SU-DHL-6 (cell line): ENCODE measurements at regions not wholly inside any gene's neighbourhood (a gene's known extent, or its start where the extent isn't known, plus 50 kb on each side); places are given as distances from the start of the nearest gene placed in this dataset.

ENCODE experiments used
- EZH2phosphoT487 ChIP-seq: fragments of 200-600 bp; sonication (generic), shearing (Covaris generic); conservative IDR thresholded peaks from 2 replicates; pipeline ENCODE4 v1.6.1; 2018; ENCODE audit warnings: mild to moderate bottlenecking, antibody characterized with exemption, low read length, moderate library complexity, mixed read lengths
- TF ChIP-seq, protein P1 (sequence below): fragments of 200-600 bp; sonication (generic); IDR thresholded peaks from one replicate; pipeline ENCODE4 v1.5.1; 2017; ENCODE audit warnings: antibody characterized with exemption, mild to moderate bottlenecking, low read length, moderate library complexity; ENCODE audit not compliant: insufficient read depth, poor library complexity, severe bottlenecking

GRCh38 chr12:87233671-87234070, 795.5 kb downstream of the C12orf50 start:
- TF ChIP-seq, protein P1, sequence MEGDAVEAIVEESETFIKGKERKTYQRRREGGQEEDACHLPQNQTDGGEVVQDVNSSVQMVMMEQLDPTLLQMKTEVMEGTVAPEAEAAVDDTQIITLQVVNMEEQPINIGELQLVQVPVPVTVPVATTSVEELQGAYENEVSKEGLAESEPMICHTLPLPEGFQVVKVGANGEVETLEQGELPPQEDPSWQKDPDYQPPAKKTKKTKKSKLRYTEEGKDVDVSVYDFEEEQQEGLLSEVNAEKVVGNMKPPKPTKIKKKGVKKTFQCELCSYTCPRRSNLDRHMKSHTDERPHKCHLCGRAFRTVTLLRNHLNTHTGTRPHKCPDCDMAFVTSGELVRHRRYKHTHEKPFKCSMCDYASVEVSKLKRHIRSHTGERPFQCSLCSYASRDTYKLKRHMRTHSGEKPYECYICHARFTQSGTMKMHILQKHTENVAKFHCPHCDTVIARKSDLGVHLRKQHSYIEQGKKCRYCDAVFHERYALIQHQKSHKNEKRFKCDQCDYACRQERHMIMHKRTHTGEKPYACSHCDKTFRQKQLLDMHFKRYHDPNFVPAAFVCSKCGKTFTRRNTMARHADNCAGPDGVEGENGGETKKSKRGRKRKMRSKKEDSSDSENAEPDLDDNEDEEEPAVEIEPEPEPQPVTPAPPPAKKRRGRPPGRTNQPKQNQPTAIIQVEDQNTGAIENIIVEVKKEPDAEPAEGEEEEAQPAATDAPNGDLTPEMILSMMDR, result no peak
- no peak for TF ChIP-seq EZH2phosphoT487
